ENCODE measurements at regions not wholly inside any gene's neighbourhood (a gene's known extent, or its start where the extent isn't known, plus 50 kb on each side); places are given as distances from the start of the nearest gene placed in this dataset.

DNA sequence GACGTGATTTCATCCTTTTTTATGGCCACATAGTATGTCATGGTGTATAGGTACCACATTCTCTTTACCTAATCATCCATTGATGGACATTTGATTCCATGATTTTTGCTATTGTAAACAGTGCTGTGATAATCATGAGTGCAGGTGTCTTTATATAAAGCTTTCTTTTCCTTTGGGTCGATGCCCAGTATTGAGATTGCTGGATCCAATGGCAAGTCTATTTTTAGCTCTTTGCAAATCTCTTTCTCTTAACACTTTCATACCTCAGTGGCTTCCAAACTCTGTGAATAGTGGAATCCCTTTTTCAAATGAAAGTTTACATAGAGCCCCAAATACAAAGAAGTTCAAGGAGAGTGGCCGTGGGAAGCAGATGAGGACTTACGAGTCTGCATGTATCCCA lies 105.8 kb upstream of the SPTLC3 start:
- Histone ChIP-seq H3K4me1 (ENCODE audit: control insufficient read depth in 2 of 2, insufficient read depth in 2 of 2, low read length in 1 of 2) (no peaks in the 10 kb centered on the region), H3K27me3 (ENCODE audit: control insufficient read depth in 1 of 2, insufficient read depth in 2 of 2, low read length in 2 of 2) (no peaks in the 10 kb centered on the region), H3K4me3 (ENCODE audit: low read depth in 1 of 2, low read length in 2 of 2) (no peak overlapping the region), H3K36me3 (ENCODE audit: control insufficient read depth in 2 of 2, insufficient read depth in 2 of 2, low read length in 1 of 2) (no peaks in the 10 kb centered on the region), H3K9me3 (ENCODE audit: control insufficient read depth in 2 of 2, insufficient read depth in 1 of 2, low read depth in 1 of 2, low read length in 1 of 2) (no peaks in the 10 kb centered on the region), H3K27ac (ENCODE audit: low read depth in 2 of 2, low read length in 1 of 2) (no peak overlapping the region)
- 49% methylated on average over 4 of the region's 4 CpGs for WGBS, 2 donors

DNA sequence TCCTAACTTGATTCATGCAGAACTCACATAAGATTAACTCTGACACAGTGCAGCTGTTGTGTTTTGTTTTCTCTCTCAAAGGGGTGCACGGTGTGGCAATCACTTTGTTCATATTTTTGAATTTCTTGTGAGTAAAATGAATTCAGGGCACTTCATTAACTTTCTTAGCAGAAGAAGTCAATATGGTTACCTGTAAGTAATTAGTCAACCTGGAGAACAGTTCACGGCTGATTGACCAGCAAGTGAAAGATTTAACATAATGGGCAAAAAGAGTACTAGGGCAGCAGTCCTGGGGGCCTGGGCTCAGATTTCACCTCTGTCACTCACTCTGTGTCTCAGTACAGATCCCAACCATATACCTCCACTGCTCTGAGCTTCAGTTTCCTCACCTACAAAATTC lies 102.4 kb upstream of the SPTLC3 start:
- Histone ChIP-seq H3K36me3 (ENCODE audit: control insufficient read depth in 2 of 2, insufficient read depth in 2 of 2, low read length in 1 of 2) (no peaks in the 10 kb centered on the region), H3K4me1 (ENCODE audit: control insufficient read depth in 2 of 2, insufficient read depth in 2 of 2, low read length in 1 of 2) (no peaks in the 10 kb centered on the region), H3K4me3 (ENCODE audit: low read depth in 1 of 2, low read length in 2 of 2) (no peak overlapping the region), H3K27ac (ENCODE audit: low read depth in 2 of 2, low read length in 1 of 2) (no peak overlapping the region), H3K27me3 (ENCODE audit: control insufficient read depth in 1 of 2, insufficient read depth in 2 of 2, low read length in 2 of 2) (no peaks in the 10 kb centered on the region), H3K9me3 (ENCODE audit: control insufficient read depth in 2 of 2, insufficient read depth in 1 of 2, low read depth in 1 of 2, low read length in 1 of 2) (no peaks in the 10 kb centered on the region)
- 51 to 54% methylated on average over 2 of the region's 2 CpGs for WGBS, 2 donors

DNA sequence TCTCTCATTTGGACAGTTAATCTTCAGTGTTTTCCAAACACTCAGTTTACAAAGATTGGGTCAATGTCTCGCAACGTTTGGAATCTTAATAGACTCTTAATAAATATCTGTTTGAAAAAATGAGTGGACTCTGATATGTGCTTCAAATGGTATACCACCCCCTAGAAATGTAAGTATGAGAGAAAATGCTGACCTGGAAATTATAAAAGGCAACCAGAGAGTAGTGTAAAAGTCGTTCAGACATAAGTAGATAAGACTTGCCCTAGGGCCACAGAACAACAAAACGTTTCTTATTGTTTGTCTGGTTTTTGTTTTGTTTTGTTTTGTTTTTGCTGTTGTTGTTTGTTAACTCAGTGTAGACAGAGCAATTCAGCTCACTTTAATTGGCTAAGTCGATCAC lies 97.4 kb upstream of the SPTLC3 start:
- Histone ChIP-seq H3K4me1 (ENCODE audit: control insufficient read depth in 2 of 2, insufficient read depth in 2 of 2, low read length in 1 of 2) (no peaks in the 10 kb centered on the region), H3K27me3 (ENCODE audit: control insufficient read depth in 1 of 2, insufficient read depth in 2 of 2, low read length in 2 of 2) (no peaks in the 10 kb centered on the region), H3K4me3 (ENCODE audit: low read depth in 1 of 2, low read length in 2 of 2) (no peak overlapping the region), H3K9me3 (ENCODE audit: control insufficient read depth in 2 of 2, insufficient read depth in 1 of 2, low read depth in 1 of 2, low read length in 1 of 2) (no peaks in the 10 kb centered on the region), H3K27ac (ENCODE audit: low read depth in 2 of 2, low read length in 1 of 2) (no peak overlapping the region), H3K36me3 (ENCODE audit: control insufficient read depth in 2 of 2, insufficient read depth in 2 of 2, low read length in 1 of 2) (no peaks in the 10 kb centered on the region)
- 58 to 61% methylated on average over 5 of the region's 5 CpGs for WGBS, 2 donors

DNA sequence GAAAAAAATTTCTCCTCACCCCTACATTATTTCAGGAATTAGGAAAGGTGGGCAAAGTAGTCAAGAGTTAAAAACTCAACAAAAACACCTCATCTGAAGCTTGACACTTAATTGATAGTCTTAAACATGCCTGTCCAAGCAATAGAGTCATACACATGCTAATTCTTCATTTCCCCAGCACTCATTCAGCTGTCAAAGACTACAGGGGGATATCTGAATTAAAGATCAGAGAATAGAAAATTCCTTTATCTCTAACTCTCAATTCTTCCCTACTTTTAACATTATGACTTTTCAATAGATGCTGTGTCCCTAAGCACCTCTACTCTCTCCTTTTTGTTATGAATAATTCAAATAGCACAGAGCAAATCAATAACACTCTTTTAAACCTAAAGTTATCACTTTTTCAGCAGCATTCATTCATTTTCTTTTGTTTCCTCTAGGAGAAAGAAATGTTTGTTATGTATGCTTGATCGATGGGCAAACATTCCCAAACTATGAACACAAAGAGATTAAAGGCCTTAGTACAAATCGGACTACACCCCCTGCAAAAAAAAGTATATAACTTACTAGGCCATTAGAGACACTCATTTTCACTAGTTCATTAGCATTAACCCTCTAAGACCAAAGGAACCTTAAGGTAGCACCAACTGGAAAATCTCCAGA lies 94.9 kb upstream of the SPTLC3 start:
- no peaks in the 10 kb centered on the region for H3K36me3 ChIP-seq (ENCODE audit: control insufficient read depth in 2 of 2, insufficient read depth in 2 of 2, low read length in 1 of 2)
- H3K27ac ChIP-seq (ENCODE audit: low read depth in 2 of 2, low read length in 1 of 2) = no peak overlapping the region
- H3K4me1 ChIP-seq (ENCODE audit: control insufficient read depth in 2 of 2, insufficient read depth in 2 of 2, low read length in 1 of 2) = peaks cover 0 to 4% of the 10 kb centered on the region in 2 donors
- WGBS, 2 donors = 51 to 58% methylated on average over 2 of the region's 2 CpGs
- H3K4me3 ChIP-seq (ENCODE audit: low read depth in 1 of 2, low read length in 2 of 2) = no peak overlapping the region
- H3K9me3 ChIP-seq (ENCODE audit: control insufficient read depth in 2 of 2, insufficient read depth in 1 of 2, low read depth in 1 of 2, low read length in 1 of 2) = no peaks in the 10 kb centered on the region
- H3K27me3 ChIP-seq (ENCODE audit: control insufficient read depth in 1 of 2, insufficient read depth in 2 of 2, low read length in 2 of 2) = no peaks in the 10 kb centered on the region

GRCh38 chr20:12914804-12915203 lies 94.0 kb upstream of the SPTLC3 start:
- WGBS, 2 donors = 32 to 34% methylated on average over 4 of the region's 4 CpGs
- no peak overlapping the region for H3K27ac ChIP-seq (ENCODE audit: low read depth in 2 of 2, low read length in 1 of 2)
- no peaks in the 10 kb centered on the region for H3K36me3 ChIP-seq (ENCODE audit: control insufficient read depth in 2 of 2, insufficient read depth in 2 of 2, low read length in 1 of 2)
- H3K27me3 ChIP-seq (ENCODE audit: control insufficient read depth in 1 of 2, insufficient read depth in 2 of 2, low read length in 2 of 2) = no peaks in the 10 kb centered on the region
- no peaks in the 10 kb centered on the region for H3K9me3 ChIP-seq (ENCODE audit: control insufficient read depth in 2 of 2, insufficient read depth in 1 of 2, low read depth in 1 of 2, low read length in 1 of 2)
- peaks cover 0 to 4% of the 10 kb centered on the region in 2 donors for H3K4me1 ChIP-seq (ENCODE audit: control insufficient read depth in 2 of 2, insufficient read depth in 2 of 2, low read length in 1 of 2)
- no peak overlapping the region for H3K4me3 ChIP-seq (ENCODE audit: low read depth in 1 of 2, low read length in 2 of 2)

DNA sequence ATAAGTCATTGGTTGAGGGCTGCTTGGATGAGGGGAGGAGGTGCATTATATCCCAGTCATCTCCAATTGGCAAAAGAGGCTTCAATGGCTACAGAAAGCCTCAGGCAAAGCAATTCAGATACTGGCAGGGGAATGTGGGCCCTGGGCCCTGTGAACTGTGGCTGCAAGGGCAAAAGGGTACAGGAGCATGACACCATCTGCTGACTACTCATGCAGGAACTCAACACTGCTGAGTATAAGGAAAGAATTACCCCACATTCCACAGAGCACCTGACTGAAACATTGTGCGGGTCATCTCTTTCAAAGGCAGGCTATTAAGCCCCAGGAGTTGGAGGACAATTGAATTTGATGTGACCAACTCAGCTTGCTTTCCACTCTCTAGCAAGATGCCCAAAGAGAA lies 92.1 kb upstream of the SPTLC3 start:
- H3K27ac ChIP-seq (ENCODE audit: low read depth in 2 of 2, low read length in 1 of 2) = no peak overlapping the region
- H3K9me3 ChIP-seq (ENCODE audit: control insufficient read depth in 2 of 2, insufficient read depth in 1 of 2, low read depth in 1 of 2, low read length in 1 of 2) = no peaks in the 10 kb centered on the region
- peaks cover 0 to 4% of the 10 kb centered on the region in 2 donors for H3K4me1 ChIP-seq (ENCODE audit: control insufficient read depth in 2 of 2, insufficient read depth in 2 of 2, low read length in 1 of 2)
- H3K27me3 ChIP-seq (ENCODE audit: control insufficient read depth in 1 of 2, insufficient read depth in 2 of 2, low read length in 2 of 2) = no peaks in the 10 kb centered on the region
- no peaks in the 10 kb centered on the region for H3K36me3 ChIP-seq (ENCODE audit: control insufficient read depth in 2 of 2, insufficient read depth in 2 of 2, low read length in 1 of 2)
- 75 to 83% methylated on average over 1 of the region's 1 CpG for WGBS, 2 donors
- no peak overlapping the region for H3K4me3 ChIP-seq (ENCODE audit: low read depth in 1 of 2, low read length in 2 of 2)

- Histone ChIP-seq H3K4me1 (ENCODE audit: control insufficient read depth in 2 of 2, insufficient read depth in 2 of 2, low read length in 1 of 2) (no peaks in the 10 kb centered on the region), H3K27me3 (ENCODE audit: control insufficient read depth in 1 of 2, insufficient read depth in 2 of 2, low read length in 2 of 2) (no peaks in the 10 kb centered on the region), H3K27ac (ENCODE audit: low read depth in 2 of 2, low read length in 1 of 2) (no peak overlapping the region), H3K9me3 (ENCODE audit: control insufficient read depth in 2 of 2, insufficient read depth in 1 of 2, low read depth in 1 of 2, low read length in 1 of 2) (no peaks in the 10 kb centered on the region), H3K36me3 (ENCODE audit: control insufficient read depth in 2 of 2, insufficient read depth in 2 of 2, low read length in 1 of 2) (no peaks in the 10 kb centered on the region), H3K4me3 (ENCODE audit: low read depth in 1 of 2, low read length in 2 of 2) (no peak overlapping the region)
- WGBS, 2 donors = 19 to 22% methylated on average over 2 of the region's 2 CpGs
These were observed 84.6 kb upstream of the SPTLC3 start for GRCh38 chr20:12924126-12924525.

DNA sequence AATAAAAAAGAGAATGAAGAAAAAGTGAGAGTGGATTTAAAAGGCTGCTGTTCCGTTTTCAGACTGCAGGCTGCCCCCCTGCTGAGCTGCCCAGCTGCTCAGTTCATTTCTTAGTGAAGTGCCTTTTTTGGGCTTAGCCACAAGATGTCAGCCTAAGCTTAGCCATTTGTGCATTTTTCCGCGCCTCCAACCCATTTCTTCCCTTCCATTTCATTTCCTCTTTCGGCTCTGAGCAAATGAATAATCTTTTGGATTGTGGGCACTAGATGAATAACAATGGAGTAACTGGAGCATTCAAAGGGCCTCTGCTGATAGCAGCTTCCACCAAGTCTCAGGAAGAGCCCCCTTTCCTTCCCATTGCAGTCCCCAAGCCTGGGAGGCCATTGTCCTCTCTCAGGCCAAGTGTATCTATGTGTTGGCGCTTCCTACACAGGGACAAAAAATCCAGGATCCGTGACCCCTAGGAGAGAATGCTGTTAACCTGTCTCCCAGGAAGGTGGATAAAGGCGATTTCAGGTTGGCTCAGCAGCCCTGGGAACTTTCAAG lies 83.5 kb upstream of the SPTLC3 start:
- Histone ChIP-seq H3K4me1 (ENCODE audit: control insufficient read depth in 2 of 2, insufficient read depth in 2 of 2, low read length in 1 of 2) (no peaks in the 10 kb centered on the region), H3K9me3 (ENCODE audit: control insufficient read depth in 2 of 2, insufficient read depth in 1 of 2, low read depth in 1 of 2, low read length in 1 of 2) (no peaks in the 10 kb centered on the region), H3K36me3 (ENCODE audit: control insufficient read depth in 2 of 2, insufficient read depth in 2 of 2, low read length in 1 of 2) (no peaks in the 10 kb centered on the region), H3K27me3 (ENCODE audit: control insufficient read depth in 1 of 2, insufficient read depth in 2 of 2, low read length in 2 of 2) (no peaks in the 10 kb centered on the region), H3K27ac (ENCODE audit: low read depth in 2 of 2, low read length in 1 of 2) (no peak overlapping the region), H3K4me3 (ENCODE audit: low read depth in 1 of 2, low read length in 2 of 2) (no peak overlapping the region)
- WGBS, 2 donors = 35% methylated on average over 7 of the region's 7 CpGs

GRCh38 chr20:12925863-12926793 lies 82.6 kb upstream of the SPTLC3 start:
- Histone ChIP-seq H3K9me3 (ENCODE audit: control insufficient read depth in 2 of 2, insufficient read depth in 1 of 2, low read depth in 1 of 2, low read length in 1 of 2) (no peaks in the 10 kb centered on the region), H3K4me1 (ENCODE audit: control insufficient read depth in 2 of 2, insufficient read depth in 2 of 2, low read length in 1 of 2) (no peaks in the 10 kb centered on the region)
- WGBS, 2 donors = 63 to 78% methylated on average over 9 of the region's 9 CpGs

More at GRCh38 chr20:12925863-12926793, 82.6 kb upstream of the SPTLC3 start:
- Histone ChIP-seq H3K4me3 (ENCODE audit: low read depth in 1 of 2, low read length in 2 of 2) (no peak overlapping the region), H3K27me3 (ENCODE audit: control insufficient read depth in 1 of 2, insufficient read depth in 2 of 2, low read length in 2 of 2) (no peaks in the 10 kb centered on the region), H3K36me3 (ENCODE audit: control insufficient read depth in 2 of 2, insufficient read depth in 2 of 2, low read length in 1 of 2) (no peaks in the 10 kb centered on the region), H3K27ac (ENCODE audit: low read depth in 2 of 2, low read length in 1 of 2) (no peak overlapping the region)

All from esophagus (tissue), 2 donors.